GM18951 (cell line): ENCODE measurements at regions not wholly inside any gene's neighbourhood (a gene's known extent, or its start where the extent isn't known, plus 50 kb on each side); places are given as distances from the start of the nearest gene placed in this dataset.

Experiments used
- POLR2A ChIP-seq: IDR thresholded peaks from 4 replicates; pipeline ENCODE4 v1.6.1; 2011; ENCODE audit warnings: mild to moderate bottlenecking; ENCODE audit not compliant: insufficient read length, insufficient read depth; ENCODE audit errors: extremely low read depth
- in situ Hi-C: fragments of 300-500 bp; cut with MboI; formaldehyde crosslinking; loops from one replicate; pipeline ENCODE4 v1.12.0; 2022; ENCODE audit warnings: low sequenced_read_pairs, mixed read lengths, inconsistent platforms; ENCODE audit not compliant: unreplicated experiment

DNA sequence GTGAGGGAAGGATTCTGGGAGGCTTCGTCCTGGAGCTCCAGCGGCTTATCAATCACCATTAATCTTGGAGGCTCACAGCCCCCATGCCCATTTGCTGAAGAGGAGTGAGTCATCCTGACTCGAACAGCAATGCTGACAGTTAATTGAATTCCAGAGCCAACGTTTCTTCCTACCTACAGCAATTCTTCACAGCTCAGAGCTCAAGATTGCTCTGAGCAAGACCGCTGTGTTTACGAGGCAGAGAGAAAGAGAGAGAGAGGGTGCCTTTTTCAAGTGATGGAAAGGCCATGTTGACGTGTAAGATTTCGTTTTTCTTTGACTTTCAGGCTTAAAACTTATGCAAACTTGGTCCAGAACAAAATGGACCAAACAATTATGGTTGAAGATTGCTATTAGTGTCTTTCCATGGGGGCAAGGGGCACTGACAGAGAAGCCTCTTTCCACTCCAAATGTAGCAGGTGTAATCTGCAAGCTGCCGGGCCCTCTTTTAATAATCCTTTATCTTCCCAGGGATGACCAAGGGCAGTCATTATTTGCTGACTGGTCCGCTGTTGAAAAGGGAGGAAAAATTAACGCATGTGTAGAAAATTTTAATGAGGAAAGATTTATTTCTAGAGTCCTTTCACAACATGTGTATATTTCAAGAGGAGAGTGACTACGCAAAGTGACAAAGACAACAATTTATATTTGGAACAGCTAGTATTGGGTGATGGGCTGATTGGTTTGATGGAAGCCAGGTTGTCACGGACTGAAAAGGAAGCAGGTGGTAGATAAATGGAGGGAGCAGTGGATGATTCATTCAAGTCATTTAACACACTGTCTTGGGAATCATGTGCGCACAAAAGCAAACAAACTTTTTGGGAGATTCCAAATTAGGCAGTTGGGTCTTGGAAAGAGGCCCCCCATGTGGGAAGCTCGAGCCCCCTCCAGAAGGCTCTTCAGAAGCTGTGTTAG is 136.1 kb upstream of the IRF2BP2 start:
- in situ Hi-C loops, result loop anchor here (25.0 kb wide), 1 partner anchor 341 kb away; no protein-coding TSS in a partner anchor
- no peak for TF ChIP-seq POLR2A

DNA sequence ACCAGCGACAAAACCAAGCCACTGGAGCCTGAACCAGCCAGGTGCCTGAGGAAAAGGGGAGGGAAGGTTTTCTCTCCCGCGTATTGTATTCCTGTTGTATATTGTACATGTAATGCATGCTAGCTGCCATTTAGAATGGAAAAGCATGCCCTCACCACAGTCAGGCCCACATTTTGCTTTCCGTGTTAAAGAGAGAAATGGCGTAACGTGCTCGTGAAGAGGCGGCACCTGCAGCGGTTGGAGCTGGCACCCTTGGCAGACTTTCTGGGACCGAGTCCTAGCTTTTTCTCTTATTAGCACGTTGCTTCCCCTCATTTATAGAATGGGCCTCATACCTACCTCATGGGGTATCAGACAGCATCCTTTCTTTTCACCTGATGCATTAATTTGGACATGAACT is 135.3 kb upstream of the IRF2BP2 start:
- TF ChIP-seq POLR2A, result no peak
- in situ Hi-C loops, result loop anchor here (25.0 kb wide), 1 partner anchor 342 kb away; no protein-coding TSS in a partner anchor

DNA sequence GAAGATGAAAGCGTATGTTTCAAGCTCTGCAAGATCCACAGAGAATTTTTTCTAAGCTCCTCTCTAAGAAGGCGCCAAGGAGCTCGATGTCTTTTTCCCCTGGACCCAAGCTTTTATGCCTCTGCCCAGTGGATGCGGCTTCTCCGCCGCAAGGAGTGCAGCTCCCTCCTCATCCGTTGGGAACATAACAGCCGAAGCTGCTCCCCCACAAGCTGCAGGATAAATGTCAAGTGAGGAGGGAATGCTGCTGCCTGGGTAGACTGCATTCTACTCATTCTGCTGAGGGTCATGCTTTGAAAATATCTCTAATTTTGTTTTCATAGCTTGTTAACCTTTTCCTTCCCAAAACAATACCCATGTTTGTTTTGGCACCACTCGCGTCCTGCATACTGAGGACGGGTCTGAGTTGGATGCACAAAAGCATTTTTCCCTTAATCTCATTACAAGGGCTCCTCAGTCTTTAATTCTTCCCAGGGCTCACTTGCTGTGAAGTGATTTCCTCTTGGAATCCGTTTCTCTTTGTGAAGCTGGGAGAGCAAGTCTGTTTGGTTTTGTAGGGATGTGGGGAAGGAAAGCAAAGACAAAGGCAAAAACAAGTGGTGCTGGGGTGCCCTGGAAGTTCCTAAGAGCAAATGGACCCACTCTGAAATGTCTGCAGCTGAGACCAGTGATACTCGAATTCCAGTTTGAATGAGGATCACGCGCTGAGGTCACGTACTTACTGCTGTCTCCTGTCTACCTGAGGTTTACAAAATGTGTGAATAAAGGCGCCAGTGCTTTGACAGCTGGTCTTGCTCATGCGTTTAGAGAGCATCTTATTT is 134.0 kb upstream of the IRF2BP2 start:
- TF ChIP-seq POLR2A, result no peak
- in situ Hi-C loops, result loop anchor here (25.0 kb wide), 1 partner anchor 343 kb away; no protein-coding TSS in a partner anchor

DNA sequence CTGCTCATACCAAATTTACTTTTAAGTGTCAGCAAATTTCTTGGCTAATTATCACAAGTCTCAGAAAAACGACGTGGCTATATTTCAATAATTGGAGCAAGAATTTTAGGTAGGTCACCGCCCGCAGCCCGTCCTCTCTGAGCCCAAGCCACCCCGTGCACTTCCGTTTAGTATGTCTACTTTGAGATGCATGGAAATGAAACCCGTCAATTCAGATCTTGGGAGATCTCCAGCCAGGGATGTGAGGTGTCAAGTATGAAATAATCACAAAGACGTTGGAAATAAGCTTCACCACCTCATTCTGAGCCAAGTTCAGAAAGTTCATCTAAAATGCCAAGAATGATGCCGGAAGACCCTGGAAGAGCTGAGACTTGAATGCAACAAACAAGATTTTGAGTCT is 132.6 kb upstream of the IRF2BP2 start:
- no peak for TF ChIP-seq POLR2A
- in situ Hi-C loops, result loop anchor here (25.0 kb wide), 1 partner anchor 345 kb away; no protein-coding TSS in a partner anchor

DNA sequence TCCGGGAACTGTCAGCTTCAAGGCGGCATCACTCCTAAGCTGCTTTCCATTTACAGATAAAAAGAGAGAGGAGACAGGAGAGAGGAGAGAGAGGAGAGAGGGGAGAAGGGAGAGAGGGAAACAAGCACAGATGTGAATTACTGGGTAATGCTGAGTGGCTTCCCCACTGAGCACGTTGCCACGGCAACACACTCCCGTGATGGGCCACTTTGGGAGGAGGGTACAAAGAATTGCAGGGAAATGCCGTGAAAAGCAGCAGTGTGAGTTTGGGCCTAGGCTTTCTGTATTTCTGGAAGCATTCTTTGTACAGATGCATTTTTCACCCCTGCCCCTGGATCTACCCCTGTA is 128.0 kb upstream of the IRF2BP2 start:
- in situ Hi-C loops, result loop anchor here (25.0 kb wide), 1 partner anchor 349 kb away; no protein-coding TSS in a partner anchor
- no peak for TF ChIP-seq POLR2A

DNA sequence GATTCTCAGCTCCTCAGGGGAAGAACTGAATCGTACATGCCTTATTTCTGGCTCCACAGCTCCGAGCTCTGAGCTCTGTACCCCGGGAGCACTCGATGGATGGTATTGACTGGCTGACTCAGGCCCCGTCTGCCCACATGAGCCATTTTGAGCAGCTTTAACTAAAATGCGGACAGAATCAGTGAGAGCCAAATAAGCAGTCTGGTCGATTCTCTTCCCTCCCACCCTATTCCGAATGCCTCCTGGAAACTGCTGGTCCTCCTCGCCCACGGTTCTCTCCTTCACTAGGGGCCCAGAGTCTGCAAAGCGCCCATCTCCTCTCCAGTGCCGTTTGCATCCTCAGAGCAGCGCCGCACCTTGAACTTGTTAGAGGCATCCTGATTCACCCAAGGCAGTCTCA is 125.9 kb upstream of the IRF2BP2 start:
- in situ Hi-C loops, result loop anchor here (25.0 kb wide), 1 partner anchor 351 kb away; no protein-coding TSS in a partner anchor
- no peak for TF ChIP-seq POLR2A

DNA sequence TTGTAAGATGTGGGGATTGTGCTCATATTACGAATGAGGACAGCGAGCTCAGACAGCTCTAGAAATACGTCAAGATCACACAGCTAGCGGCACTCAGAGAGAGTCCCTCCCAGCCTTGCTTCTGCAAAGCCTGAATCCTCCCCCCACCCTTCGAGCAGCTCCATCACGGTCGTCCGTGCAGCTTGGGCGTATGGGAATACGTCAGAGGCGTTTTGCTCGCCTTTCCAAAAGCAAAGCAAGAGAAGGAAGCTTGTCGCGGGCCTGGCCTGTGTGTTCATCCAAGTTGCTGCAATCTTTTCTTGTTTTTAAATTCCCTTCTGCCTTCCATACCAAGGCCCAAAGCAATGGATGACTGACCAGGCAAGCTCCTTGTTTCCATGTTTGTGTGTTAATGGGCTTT is 125.5 kb upstream of the IRF2BP2 start:
- in situ Hi-C loops, result loop anchor here (25.0 kb wide), 1 partner anchor 352 kb away; no protein-coding TSS in a partner anchor
- TF ChIP-seq POLR2A, result no peak

DNA sequence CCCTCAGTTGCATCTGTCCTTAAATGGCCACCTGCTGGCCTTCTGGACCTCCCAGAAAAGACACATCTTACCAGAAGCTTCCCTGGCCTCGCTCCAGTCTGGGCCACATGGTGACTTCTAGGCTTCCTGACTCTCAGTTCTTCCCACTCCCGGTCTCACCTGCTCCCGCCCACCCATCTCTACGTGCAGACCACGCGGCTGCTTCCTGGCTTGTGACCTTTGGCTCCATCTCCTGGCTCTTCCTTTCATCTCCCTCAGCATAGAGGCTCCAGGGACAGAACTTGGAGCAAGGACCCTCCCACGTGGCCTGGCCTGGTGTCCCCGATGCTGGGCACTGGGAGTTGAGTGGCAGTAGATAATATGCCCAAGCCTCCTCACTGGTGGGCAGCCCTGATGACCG is 124.9 kb upstream of the IRF2BP2 start:
- in situ Hi-C loops, result loop anchor here (25.0 kb wide), 1 partner anchor 352 kb away; no protein-coding TSS in a partner anchor
- no peak for TF ChIP-seq POLR2A

DNA sequence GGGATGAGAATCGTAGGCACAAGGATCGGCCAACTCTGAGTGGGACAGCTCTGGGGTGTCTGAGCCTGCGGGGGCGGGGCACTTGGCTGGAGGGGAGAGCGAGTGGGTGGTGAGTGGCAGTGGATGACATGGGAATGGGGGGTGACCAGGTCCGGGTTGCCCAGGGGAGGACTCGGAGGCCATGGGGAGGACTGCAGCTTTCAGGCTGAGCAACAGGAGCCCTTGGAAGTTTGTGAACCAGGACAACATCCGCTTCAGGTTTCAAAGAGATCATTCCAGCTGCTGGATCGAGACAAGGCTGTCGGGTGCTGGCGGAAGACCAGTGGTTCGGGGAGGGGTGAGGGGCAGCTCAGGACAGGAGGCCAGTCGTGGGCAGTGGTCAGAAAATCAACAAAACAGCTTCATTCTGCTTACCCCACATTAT is 124.4 kb upstream of the IRF2BP2 start:
- TF ChIP-seq POLR2A, result no peak
- in situ Hi-C loops, result loop anchor here (25.0 kb wide), 1 partner anchor 353 kb away; no protein-coding TSS in a partner anchor

DNA sequence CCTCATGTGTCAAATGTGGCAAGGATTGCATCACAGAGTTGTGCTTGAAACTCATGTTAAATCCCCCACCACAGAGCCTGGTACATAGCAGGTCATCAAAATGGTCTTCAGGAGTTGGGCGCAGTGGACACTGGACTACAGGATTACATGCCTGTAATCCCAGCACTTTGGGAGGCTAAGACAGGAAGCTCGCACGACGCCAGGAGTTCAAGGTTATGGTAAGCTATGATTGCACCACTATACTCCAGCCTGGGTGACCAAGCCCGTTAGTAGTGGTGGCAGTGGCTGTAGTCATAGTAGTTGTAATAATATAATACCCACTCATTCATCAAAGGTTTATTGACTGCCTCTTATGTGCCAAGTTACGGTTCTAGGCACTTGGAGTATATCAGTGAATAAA is 123.4 kb upstream of the IRF2BP2 start:
- in situ Hi-C loops, result loop anchor here (25.0 kb wide), 1 partner anchor 354 kb away; no protein-coding TSS in a partner anchor
- TF ChIP-seq POLR2A, result no peak

DNA sequence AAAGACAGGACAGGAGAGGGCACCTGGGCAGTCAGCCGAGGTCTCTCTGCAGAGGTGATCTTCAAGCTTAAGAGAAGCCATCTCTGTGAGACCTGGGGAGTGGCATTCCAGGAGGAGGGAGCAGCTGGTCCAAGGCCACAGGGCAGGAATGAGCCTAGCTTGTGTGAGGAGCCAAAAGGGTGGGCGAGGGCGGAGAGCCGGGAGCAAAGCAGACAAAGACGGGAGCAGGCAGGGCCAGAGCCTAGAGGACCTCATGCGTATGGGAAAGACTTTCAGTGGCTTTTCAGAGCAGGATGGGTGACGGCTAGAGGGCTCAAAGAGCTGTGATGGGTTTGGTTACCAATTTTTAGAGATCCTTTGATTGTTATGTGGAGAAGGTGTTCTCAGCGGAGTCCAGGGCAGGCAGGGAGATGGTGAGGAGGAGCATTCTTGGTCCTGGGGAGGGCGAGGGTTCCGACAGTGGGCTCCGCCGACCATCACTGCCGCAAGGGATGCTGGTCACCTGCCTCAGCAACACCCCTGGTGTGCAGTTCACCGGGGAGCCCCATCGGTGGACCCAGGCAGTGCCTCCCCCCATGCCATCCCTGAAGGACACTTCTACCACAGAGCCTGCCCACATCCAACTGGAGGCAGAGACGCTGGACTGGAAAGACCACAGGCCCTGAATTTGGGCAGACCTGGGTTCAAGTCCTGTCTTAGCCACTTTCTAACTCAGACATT is 122.9 kb upstream of the IRF2BP2 start:
- no peak for TF ChIP-seq POLR2A
- in situ Hi-C loops, result loop anchor here (25.0 kb wide), 1 partner anchor 354 kb away; no protein-coding TSS in a partner anchor

DNA sequence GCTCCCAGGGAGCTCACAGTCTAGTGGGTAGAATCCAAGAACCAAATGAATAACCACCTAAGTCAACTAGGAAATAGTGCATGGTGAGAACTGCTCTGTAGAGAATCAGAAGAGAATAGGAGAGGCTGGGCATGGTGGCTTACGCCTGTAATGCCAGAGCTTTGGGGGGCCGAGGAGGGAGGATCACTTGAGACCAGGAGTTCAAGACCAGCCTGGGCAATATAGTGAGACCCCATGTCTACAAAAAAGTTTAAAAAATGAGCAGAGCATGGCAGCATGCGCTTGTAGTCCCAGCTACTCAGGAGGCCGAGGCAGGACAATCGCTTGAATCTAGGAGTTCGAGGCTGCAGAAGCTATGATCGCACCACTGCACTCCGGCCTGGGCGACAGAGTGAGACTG is 122.3 kb upstream of the IRF2BP2 start:
- in situ Hi-C loops, result loop anchor here (25.0 kb wide), 1 partner anchor 355 kb away; no protein-coding TSS in a partner anchor
- TF ChIP-seq POLR2A, result no peak
